DMS153 treated with DMSO at 0.1 percent for 48 hours (cell line): ENCODE measurements at regions not wholly inside any gene's neighbourhood (a gene's known extent, or its start where the extent isn't known, plus 50 kb on each side); places are given as distances from the start of the nearest gene placed in this dataset.

Experiments used
- DNase-seq: peaks from one replicate; lab custom pipeline; 2025; ENCODE audit not compliant: unreplicated experiment; lab: John Stamatoyannopoulos, UW

DNA sequence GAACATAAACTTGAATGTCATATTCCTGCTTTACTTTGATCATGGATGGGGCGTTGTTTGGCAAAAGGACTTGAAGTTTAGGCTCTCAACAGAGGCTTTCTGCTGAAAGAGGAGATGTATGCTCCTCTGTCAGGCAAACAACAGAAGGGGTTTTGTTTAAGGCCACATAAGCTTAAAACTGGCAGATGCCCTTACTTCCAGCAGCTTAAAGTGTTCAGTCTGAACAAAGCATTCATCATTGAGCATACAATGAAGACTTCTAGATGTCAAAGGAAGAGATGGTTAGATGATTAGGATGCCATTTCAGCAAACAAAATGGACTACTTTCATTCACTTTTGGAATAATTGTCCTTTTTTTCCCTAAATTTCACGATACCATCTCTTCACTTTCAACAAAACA, 484.5 kb downstream of the SLITRK6 start:
- no peak for DNase-seq

DNA sequence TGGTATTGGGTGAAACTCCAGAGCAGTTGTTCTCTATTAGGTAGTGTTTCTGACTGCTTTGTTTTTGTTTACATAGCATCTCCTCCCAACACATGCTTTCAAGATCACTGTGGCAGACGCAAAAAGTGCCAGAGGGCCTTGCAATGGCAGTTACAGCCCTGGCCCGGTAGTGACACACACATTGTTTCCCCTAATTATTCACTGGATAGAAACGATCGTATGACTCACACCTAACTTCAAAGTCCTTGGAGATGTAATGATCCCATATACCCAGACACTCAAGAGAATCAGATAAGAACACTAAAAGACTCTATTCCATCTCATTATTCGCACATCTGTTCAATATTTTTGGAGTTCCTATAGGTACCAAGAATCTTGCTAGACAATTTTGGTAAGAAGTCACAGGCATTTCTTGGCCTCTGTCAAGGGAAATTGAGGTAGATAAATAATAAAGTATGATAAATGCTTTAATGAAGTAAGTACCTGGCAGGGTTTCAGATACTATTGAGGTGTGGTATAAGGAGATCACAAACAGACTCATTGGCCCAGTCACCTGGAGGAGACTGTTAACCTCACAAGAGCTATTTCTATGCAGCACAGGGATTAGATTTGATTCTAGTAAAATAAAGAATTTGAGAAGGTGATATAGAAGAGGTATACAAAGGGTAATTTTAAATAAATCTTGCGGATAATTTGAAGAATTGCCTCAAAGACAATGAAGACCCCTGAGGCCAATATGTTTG, 485.3 kb downstream of the SLITRK6 start:
- no peak for DNase-seq

DNA sequence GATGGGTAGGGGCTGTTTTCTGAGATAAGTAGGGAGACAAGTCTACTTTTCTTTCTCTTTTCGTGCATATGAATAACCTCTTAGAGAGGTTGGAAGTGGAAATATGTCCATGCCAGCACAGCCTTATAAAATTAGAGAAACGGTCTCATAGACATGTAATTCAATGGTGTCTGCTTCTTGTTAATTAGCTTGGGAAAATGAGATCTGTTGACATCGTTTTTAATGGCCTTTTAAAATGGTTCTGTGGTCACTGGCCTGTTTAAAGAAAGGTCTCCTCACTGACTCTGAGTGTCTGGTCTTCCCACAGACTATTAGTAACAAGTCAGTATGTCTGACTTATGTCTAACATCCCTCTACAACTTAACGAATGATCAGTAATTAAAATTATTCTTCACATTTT, 487.1 kb downstream of the SLITRK6 start:
- DNase-seq: no peak

DNA sequence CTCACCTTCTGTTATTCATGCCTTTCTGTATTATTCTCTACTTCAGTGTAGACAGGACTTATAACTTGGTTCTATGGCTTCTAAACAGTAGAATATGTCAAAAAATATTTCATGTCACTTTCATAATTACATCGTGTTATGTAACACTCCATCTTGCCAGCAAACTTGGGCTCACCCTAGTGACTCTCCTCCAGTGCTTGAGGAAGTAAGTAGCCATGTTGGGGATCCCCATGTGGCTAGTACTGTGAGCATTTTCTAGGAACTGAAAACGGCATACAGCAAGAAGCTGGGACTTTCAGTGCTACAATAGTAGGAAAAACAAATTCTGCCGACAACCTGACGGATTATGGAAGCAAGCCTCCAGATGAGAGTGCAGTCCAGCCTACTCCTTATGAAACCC, 495.6 kb downstream of the SLITRK6 start:
- no peak for DNase-seq

DNA sequence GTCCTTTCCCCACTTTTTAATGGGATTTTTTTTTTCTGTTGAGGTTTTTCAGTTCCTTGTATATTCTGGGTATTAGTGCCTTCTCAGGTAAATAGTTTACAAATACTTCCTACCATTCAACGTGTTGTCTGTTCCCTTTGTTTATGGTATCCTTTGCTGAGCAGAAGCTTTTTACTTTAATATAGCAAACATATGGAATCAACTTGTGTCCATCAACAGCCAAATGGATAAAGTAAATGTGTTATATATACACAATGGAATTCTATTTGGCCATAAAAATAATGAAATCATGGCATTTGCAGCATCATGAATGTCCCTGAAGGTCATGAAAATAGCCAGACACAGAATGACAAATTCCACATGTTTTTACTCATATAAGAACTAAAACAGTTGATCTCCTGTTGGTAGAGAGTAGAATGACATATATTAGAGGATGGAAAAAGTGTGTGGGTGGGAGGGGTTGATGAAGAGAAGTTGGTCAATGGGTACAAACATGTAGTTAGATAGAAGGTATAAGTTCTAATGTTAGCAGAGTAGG, 500.8 kb downstream of the SLITRK6 start:
- DNase-seq: no peak

DNA sequence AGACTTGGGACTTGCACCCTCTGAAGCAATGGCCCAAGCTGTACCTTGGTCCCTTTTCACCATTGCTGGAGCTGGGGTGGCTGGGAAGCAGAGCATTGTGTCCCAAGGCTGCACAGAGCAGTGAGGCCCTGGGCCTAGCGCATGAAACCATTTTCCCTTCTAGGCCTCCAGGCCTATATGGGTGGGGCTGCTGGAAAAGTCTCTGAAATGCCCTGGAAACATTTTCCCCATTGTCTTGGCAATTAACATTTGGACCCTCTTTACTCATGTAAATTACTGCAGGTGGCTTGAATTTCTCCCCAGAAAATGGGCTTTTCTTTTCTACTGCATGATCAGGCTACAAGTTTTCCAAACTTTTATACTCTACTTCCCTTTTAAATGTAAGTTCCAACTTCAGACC, 510.5 kb downstream of the SLITRK6 start:
- DNase-seq: no peak

DNA sequence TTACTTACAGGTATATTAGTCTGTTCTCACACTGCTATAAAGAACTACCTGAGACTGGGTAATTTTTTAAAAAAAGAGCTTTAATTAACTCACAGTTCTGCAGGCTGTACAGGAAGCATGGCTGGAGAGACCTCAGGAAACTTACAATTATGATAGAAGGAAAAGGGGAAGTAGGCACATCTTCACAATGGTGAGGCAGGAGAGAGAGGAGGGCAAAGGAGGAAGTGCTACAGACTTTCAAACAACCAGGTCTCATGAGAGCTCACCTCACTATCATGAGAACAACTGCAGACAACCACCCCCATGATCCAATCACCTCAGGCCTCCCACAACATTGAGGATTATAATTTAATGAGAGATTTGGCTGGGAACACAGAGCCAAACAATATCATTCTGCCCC, 511.7 kb downstream of the SLITRK6 start:
- no peak for DNase-seq

DNA sequence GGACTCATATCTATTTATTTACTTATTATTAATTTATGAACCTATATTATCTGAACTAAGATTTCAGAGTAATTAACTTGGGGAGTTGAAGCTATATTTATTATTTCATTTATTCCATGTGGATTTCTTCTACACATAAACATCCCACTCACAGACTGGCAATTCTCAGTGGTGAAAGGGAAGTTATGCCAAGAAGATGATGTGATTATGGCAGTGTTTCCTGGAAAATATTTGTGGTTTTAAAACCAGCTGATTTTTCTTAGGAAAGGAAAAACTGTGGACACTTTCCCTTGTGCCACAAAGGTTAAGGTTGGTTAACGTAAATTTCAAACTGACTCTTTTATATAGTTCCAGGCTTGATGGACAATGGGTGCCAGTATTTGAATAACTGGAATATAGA, 513.1 kb downstream of the SLITRK6 start:
- DNase-seq: no peak

DNA sequence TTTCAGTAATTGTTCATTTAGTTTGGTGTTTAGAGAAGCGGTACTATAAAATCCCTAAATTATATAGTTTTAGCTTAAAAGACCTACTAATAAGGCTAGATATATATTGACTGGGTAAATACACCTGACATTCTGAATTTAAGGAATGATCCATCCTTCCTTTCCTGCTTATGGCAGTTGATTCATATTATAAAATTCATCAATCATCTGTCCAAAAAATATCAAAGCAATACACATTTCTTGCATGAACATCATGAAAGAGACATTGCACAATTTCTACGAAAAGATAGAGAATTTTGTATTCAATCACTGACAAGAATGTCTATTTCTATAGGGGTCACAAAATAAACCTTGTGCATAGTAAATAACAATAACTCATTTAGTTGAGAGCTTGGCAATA, 514.9 kb downstream of the SLITRK6 start:
- DNase-seq: no peak

DNA sequence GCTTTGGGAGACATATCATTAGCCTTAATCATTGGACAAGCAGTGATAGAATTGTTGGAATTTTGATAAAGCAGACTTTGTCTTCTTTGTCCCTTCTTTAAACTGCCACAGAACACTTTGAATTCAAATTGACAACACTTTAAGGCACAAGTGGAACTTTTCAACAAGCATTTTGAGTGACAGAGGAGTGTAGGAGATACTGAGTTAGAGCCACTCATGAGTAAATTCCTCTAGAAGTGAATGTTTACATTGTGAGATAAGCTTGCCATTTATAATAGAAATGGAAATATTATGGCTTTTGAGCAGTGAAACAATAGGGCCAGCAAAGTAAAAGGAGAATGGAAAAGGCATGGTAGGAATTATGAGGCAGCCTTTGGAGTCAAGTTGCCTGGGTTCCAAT, 515.8 kb downstream of the SLITRK6 start:
- DNase-seq: no peak

DNA sequence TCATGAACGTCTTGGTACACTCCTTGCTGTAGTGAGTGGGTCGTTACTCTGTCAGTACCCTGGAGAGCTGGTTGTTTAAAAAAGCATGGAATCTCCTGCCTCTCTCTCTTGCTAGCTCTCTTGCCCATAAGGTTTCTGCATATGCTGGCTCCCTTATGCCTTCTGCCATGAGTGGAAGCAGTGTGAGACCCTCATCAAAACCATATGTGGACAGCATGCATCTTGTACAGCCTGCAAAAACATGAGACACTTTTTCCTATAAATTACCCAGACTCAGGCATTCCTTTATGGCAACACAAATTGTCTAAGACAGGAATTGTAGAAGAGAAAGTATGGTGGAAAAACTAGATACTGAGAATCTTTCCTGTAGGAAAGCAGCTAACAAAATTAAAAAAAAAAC, 516.3 kb downstream of the SLITRK6 start:
- no peak for DNase-seq

DNA sequence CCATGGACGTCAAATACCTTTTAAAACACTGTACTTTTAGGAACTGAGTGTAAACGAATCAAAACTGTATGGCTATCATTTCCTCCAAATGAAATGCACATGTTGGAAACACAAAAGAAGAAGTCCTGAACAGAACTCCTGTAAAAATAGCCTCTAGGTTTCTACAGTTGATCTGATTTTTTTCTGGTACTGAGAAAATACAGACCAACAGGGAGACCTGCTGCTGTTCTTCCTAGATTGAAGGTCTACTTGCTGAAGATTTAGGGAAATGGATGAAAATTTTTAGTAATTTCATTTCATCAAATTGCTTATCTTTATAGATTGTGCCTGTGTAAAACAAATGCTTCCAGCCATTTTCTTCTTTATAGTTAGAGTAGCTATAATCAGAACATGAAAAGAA, 520.4 kb downstream of the SLITRK6 start:
- no peak for DNase-seq

DNA sequence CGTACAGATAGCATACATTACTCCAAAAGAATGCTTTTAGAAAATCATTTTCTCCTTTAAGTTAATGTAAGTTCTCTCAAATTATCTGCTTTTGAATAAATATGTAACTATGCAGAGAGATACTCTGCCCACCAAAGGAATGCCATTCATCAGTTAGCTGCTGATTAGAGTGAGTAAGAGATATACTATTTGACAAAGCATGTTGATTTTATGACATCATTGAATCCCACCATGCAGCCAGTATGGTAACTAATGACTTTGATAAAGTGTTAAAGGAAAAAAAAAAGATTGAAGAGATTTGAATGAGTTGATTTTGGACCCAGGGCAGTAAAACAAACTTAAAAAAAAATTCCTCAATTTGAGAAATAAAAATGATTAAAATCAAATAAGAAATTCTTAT, 521.5 kb downstream of the SLITRK6 start:
- no peak for DNase-seq

DNA sequence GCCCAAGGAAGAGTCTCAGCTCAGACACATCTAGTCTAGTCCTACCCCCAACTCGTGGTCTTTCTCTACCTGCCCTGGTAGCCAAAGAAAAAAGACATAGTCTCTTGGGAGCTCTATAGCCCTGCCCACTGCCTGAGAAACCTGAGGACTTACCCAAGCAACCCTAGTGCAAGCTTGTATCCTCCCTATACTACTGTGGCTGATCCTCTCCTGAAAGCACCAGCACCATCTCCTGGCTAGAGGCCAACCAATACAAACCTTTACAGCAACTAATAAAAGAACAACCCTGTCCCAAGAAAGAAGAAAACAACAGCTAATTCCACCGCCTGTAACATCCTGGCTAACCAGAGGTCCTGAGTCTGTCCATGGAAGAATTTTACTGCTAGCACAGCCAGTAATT, 532.4 kb downstream of the SLITRK6 start:
- DNase-seq: no peak

DNA sequence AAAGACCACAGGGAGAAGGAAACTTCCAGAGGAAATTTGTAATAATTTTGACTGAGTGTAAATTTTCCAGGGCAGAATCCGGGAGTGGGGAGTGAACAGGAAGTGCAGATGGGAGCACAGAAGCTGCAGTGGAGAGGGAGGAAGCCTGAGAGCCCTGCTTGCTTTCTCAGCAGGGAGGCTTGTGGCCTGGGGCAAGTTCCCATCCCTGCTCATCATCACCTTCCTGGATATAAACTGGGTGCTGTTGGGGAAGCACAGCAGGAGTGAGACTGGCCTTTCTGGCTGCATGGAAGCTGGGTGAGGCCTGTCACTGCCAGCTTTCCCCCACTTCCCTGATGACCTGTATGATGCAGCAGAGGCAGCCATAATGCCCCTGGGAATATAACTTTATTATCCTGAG, 532.9 kb downstream of the SLITRK6 start:
- peak; percentile 8 for DNase-seq

DNA sequence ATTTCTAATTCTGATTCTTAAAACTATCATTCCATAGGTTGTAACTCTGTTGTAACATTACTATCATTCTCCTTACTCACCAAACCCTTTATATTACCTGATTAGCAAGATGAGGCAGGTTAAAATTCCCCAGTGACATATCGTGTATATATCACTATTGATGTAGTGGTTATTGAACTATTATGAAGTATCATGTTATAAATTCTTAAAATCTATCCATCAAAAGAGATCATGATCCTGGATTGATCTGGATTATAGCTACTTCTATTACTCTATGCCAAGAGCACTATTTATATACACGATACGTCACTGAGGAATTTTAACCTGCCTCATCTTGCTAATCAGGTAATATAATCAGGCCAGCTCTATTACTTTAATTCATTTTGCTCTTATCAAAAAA, 533.9 kb downstream of the SLITRK6 start:
- DNase-seq: no peak

DNA sequence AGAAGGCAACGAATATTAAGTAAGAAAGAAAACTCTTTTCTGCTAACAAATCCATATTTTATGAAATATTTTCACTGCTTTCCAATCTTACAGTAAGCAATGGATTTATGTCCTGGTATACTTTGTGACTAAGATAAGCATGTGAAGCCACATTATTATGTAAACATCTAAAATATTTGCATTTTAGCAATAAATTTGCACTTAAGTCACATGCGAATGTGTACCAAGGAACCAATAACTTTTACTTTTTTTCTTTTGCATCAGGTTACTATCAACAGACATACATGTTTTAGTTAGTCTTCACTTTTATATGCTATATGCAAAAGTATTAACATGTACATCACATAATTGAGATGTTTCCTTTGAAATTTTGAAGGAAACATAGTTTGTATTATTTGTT, 536.7 kb downstream of the SLITRK6 start:
- DNase-seq: no peak

DNA sequence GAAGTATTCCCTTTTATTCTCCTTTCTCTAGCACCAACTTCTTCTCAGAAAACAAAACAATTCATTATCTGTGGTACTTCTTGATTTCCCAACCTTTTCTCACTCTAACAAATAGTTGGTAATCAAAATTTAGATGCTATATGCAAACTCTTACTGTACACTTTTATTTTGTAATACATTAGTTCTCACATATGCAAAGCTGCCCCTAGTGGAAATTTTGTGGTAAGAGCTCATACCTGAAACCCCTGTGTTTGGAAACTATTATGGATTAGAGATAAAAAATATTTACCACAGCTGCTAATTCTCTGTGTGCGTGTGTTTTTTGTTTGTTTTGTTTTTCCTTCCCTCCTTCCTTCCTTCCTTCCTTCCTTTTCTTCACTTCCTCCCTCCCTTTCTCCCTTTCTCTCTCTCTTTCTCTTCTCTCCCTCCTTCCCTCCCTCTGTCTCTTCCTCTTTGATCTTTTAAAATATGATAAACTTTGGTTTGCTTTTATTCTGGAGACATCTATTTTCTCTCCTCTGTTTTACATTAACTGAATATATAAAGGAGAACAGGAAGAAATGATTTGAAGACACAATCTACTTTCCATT, 537.4 kb downstream of the SLITRK6 start:
- peak; percentile 7 for DNase-seq

DNA sequence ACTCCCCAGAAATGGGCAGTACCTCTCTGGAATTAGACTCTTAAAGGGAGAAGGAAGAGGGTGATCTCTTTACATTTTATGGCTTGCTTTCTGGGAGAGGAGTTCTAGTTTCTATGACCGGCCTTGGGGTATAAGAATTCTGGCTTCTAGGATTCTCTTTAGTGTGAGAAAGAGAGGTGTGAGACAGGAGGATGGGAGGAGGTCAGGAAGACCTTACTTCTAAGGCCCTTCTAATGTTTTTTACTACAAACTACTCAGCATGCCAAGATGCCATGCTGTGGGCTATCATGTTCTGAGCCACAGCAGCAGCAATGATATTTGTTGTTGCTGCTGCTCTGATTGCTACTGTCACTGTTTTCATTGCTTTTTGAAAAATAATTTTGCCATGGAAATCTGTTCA, 538.3 kb downstream of the SLITRK6 start:
- no peak for DNase-seq

DNA sequence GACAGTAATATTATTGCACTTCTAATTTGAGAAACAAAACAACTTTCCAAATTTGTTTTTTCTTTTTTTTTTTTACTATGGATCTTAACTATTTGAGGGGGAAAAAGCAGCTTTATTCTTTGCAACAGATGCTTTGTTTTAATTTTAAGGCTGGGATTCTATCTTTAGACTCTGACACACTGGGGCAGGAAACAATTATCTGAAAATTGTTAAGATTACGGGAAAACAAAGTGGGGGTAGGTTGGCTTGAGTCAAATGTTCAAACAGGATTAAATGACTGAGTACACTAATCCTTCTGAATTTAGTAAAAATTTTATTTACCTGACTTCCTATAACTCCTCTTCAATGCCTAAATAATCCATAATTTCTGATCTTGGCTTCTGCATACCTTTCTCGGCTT, 543.2 kb downstream of the SLITRK6 start:
- DNase-seq: no peak

DNA sequence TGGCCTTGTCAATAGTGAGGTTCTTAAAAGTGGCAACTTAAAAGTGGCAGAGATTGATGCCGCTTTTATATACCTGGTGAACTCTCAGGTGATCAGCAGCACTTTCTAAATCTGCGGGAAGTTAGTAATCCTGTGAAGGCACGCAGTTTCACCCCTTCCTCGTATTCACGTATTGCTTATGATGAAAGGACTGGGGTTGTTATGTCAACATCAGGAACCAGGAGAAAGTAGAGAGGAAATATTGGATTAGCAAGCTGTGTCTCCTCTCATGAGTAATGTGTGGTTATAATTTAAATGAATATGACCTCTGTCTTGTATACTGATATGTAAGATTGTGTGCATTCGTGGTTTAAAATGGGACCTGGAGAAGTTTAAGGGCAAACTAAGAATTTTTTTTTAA, 544.6 kb downstream of the SLITRK6 start:
- DNase-seq: no peak

DNA sequence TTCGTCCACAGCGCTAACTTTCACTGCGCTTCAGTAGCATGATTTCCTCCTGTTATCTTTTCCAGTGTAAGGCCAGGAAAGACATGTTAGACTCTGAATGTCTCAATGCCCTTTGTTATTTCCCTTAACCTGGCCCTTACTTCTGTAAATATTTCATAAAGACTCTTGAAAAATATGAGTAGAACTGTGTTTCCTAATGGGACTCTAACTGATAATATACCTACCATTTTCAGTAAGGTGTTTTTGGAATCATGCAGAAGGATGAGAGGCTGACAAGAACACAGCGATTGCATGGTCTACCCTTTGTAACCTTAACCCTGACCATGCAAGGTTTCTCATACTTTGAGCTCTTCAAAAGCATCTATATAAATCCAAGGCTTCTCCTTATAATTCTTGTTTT, 550.1 kb downstream of the SLITRK6 start:
- no peak for DNase-seq

DNA sequence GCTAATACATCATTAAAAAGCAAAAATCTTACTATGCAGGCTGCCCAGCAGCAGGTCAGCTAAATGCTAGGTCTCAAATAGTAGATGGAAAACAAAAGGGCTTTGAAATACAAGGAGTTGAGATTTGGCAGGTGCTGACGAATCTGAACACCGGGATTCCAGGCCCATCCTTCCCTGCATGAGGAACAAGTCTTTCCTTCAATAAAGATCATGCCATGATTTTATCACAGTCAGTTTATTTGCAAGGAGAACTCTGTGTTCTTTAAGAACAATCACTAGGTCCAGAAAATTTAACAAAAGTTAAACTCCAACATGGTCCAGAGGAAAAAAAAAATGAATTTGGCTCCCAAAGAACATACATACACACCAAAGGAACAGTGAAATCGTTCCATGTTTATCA, 551.4 kb downstream of the SLITRK6 start:
- no peak for DNase-seq
